HG02610 (cell line): ENCODE measurements at regions not wholly inside any gene's neighbourhood (a gene's known extent, or its start where the extent isn't known, plus 50 kb on each side); places are given as distances from the start of the nearest gene placed in this dataset.

Experiments
- ATAC-seq: cut with Tn5 transposase; IDR thresholded peaks from one replicate; pipeline ENCODE4 v1.9.1; 2021; ENCODE audit warnings: mild to moderate bottlenecking, moderate library complexity; ENCODE audit not compliant: unreplicated experiment

- ATAC-seq: no peak
These were observed 220.9 kb upstream of the CDC14C start for GRCh38 chr7:48703466-48703865.

GRCh38 chr7:48708122-48708521 is 216.2 kb upstream of the CDC14C start:
- no peak for ATAC-seq

- ATAC-seq: no peak
These were observed 215.7 kb upstream of the CDC14C start for GRCh38 chr7:48708635-48709034.

GRCh38 chr7:48710995-48711394 is 213.4 kb upstream of the CDC14C start:
- no peak for ATAC-seq

GRCh38 chr7:48718731-48719378 is 205.5 kb upstream of the CDC14C start:
- ATAC-seq: no peak

- ATAC-seq: no peak
These were observed 195.5 kb upstream of the CDC14C start for GRCh38 chr7:48728799-48729198.

GRCh38 chr7:48734695-48735406 is 189.5 kb upstream of the CDC14C start:
- ATAC-seq: no peak

GRCh38 chr7:48741545-48741944 is 182.8 kb upstream of the CDC14C start:
- ATAC-seq: no peak

GRCh38 chr7:48742079-48742798 is 182.1 kb upstream of the CDC14C start:
- no peak for ATAC-seq

GRCh38 chr7:48748081-48748833 is 176.1 kb upstream of the CDC14C start:
- ATAC-seq: no peak

GRCh38 chr7:48755061-48755555 is 169.2 kb upstream of the CDC14C start:
- no peak for ATAC-seq

- ATAC-seq: no peak
These were observed 164.8 kb upstream of the CDC14C start for GRCh38 chr7:48759431-48760080.

- ATAC-seq: no peak
These were observed 163.7 kb upstream of the CDC14C start for GRCh38 chr7:48760528-48761265.

GRCh38 chr7:48780862-48781261 is 143.5 kb upstream of the CDC14C start:
- no peak for ATAC-seq

- ATAC-seq: peak; percentile 47
These were observed 142.6 kb upstream of the CDC14C start for GRCh38 chr7:48781752-48782151.

GRCh38 chr7:48782511-48782910 is 141.8 kb upstream of the CDC14C start:
- ATAC-seq: no peak

GRCh38 chr7:48786951-48787350 is 137.4 kb upstream of the CDC14C start:
- ATAC-seq: no peak

- ATAC-seq: no peak
These were observed 121.1 kb upstream of the CDC14C start for GRCh38 chr7:48803250-48803649.

- no peak for ATAC-seq
These were observed 117.6 kb upstream of the CDC14C start for GRCh38 chr7:48806731-48807130.

GRCh38 chr7:48811071-48811470 is 113.3 kb upstream of the CDC14C start:
- no peak for ATAC-seq
